ENCODE measurements at regions not wholly inside any gene's neighbourhood (a gene's known extent, or its start where the extent isn't known, plus 50 kb on each side); places are given as distances from the start of the nearest gene placed in this dataset.

GRCh38 chr4:125116431-125116830 is 198.3 kb upstream of the FAT4 start:
- no peak for TF ChIP-seq CTCF (IDR thresholded peaks at IDR 0.05; ENCODE audit: low read length)
- no peak for TF ChIP-seq EZH2 (IDR thresholded peaks at IDR 0.05; ENCODE audit: borderline replicate concordance, low read length)

All from OCI-LY1 (cell line).